ENCODE measurements at regions not wholly inside any gene's neighbourhood (a gene's known extent, or its start where the extent isn't known, plus 50 kb on each side); places are given as distances from the start of the nearest gene placed in this dataset.

DNA sequence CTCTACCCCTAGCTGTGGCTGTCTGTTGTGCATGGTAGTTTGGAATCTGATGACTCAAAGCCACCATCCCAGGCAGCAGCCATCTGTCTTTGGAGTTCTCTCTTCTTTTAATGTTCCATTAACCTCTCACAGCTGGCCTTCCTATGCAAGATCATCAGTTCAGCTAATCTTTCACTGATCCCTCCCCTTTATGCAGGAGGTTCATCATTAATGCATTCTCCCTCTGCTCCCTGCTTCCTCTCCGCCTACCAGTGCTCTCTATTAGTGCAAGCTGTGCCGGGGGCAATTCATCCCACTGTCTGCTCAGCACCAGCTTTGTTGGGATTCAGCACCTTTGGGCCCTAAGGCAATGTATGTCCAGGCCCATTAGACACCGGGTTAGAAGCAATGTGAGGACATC lies 413.0 kb upstream of the LRRC4C start:
- TF ChIP-seq CTCF (IDR thresholded peaks at IDR 0.05) (no peak), SIN3A (IDR thresholded peaks at IDR 0.05; ENCODE audit: borderline replicate concordance, insufficient read depth, low read depth, low read length) (no peak)

Measured in Panc1 (cell line).